Keratinocyte (primary cell): ENCODE measurements at regions not wholly inside any gene's neighbourhood (a gene's known extent, or its start where the extent isn't known, plus 50 kb on each side); places are given as distances from the start of the nearest gene placed in this dataset.

Experiments used
- DNase-seq: peaks from one replicate; pipeline ENCODE4 v3.0.0-alpha.2; 2011; ENCODE audit warnings: low read depth, missing footprints, low spot score
- FAIRE-seq: peaks from 2 replicates; lab custom pipeline; 2011; peaks lifted over from hg19 to GRCh38; lab: Jason Lieb, UNC
- H2AFZ ChIP-seq: 2 replicates; pipeline ENCODE4 v1.6.0; 2012; ENCODE audit warnings: low read length, control low read depth, inconsistent platforms; ENCODE audit not compliant: control insufficient read depth
- H3K27ac ChIP-seq: 2 replicates; pipeline ENCODE4 v1.5.1; 2011; ENCODE audit warnings: low read length; ENCODE audit not compliant: control insufficient read depth, insufficient read depth
- H3K27me3 ChIP-seq: 3 replicates; pipeline ENCODE4 v1.6.0; 2011; ENCODE audit warnings: low read length; ENCODE audit not compliant: control insufficient read depth, insufficient read depth; ENCODE audit errors: extremely low read depth
- H3K36me3 ChIP-seq, 2 experiments: 2 replicates in 1 of 2; 3 replicates in 1 of 2; pipeline ENCODE4 v1.5.1; 2011; ENCODE audit warnings: low read length in 2 of 2, mild to moderate bottlenecking in 1 of 2; ENCODE audit not compliant: control insufficient read depth in 2 of 2, insufficient read depth in 2 of 2; ENCODE audit errors: extremely low read depth in 1 of 2
- H3K4me1 ChIP-seq: 3 replicates; pipeline ENCODE4 v1.5.1; 2011; ENCODE audit warnings: low read length; ENCODE audit not compliant: control insufficient read depth, insufficient read depth; ENCODE audit errors: extremely low read depth
- H3K4me2 ChIP-seq: 3 replicates; pipeline ENCODE4 v1.6.0; 2011; ENCODE audit warnings: low read depth, low read length; ENCODE audit not compliant: control insufficient read depth, insufficient read depth; ENCODE audit errors: extremely low read depth
- H3K4me3 ChIP-seq, 3 experiments: fragments of 200-600 bp in 1 of 3; sonication (generic) in 1 of 3; 2 replicates in 2 of 3; 3 replicates in 1 of 3; pipeline ENCODE4 v1.5.1; 2011 to 2016; ENCODE audit warnings: low read length in 3 of 3, mild to moderate bottlenecking in 3 of 3, control low read depth in 2 of 3, inconsistent platforms in 1 of 3, low read depth in 1 of 3, mixed read lengths in 1 of 3, mixed run types in 1 of 3, moderate library complexity in 1 of 3; ENCODE audit not compliant: control insufficient read depth in 2 of 3, insufficient read depth in 2 of 3; ENCODE audit errors: extremely low read depth in 1 of 3
- H3K79me2 ChIP-seq: 2 replicates; pipeline ENCODE4 v1.6.0; 2012; ENCODE audit warnings: low read length; ENCODE audit not compliant: control insufficient read depth, insufficient read depth
- H3K9ac ChIP-seq: 3 replicates; pipeline ENCODE4 v1.6.0; 2011; ENCODE audit warnings: low read length; ENCODE audit not compliant: control insufficient read depth, insufficient read depth; ENCODE audit errors: extremely low read depth
- H3K9me1 ChIP-seq: 3 replicates; pipeline ENCODE4 v1.6.0; 2011; ENCODE audit warnings: low read length; ENCODE audit not compliant: control insufficient read depth, insufficient read depth; ENCODE audit errors: extremely low read depth
- H3K9me3 ChIP-seq: 2 replicates; pipeline ENCODE4 v1.5.1; 2012; ENCODE audit warnings: low read depth, low read length; ENCODE audit not compliant: control insufficient read depth
- H4K20me1 ChIP-seq: 3 replicates; pipeline ENCODE4 v1.6.0; 2011; ENCODE audit warnings: low read length; ENCODE audit not compliant: control insufficient read depth, insufficient read depth; ENCODE audit errors: extremely low read depth
- EZH2 ChIP-seq: IDR thresholded peaks from one replicate; pipeline ENCODE4 v1.6.1; 2012; ENCODE audit warnings: inconsistent platforms, mild to moderate bottlenecking, low read length, moderate library complexity
- dilution Hi-C: fragments of 300-500 bp; cut with MboI; formaldehyde crosslinking; loops from one replicate; pipeline ENCODE4 v1.7.0; 2020; ENCODE audit warnings: low sequenced_read_pairs; ENCODE audit not compliant: extremely low pct_ligation_motif_present
- TF ChIP-seq, protein P1 (sequence below), 3 experiments: IDR thresholded peaks in 1 of 3; conservative IDR thresholded peaks in 1 of 3; optimal IDR thresholded peaks in 1 of 3; 2 replicates in 2 of 3; 3 replicates in 1 of 3; pipeline versions ENCODE3 to v1.5.1; 2011; ENCODE audit warnings: low read length in 3 of 3, mild to moderate bottlenecking in 3 of 3, moderate library complexity in 2 of 3, control low read depth in 1 of 3, inconsistent platforms in 1 of 3; ENCODE audit not compliant: insufficient read depth in 2 of 3; ENCODE audit errors: extremely low read depth in 1 of 3

DNA sequence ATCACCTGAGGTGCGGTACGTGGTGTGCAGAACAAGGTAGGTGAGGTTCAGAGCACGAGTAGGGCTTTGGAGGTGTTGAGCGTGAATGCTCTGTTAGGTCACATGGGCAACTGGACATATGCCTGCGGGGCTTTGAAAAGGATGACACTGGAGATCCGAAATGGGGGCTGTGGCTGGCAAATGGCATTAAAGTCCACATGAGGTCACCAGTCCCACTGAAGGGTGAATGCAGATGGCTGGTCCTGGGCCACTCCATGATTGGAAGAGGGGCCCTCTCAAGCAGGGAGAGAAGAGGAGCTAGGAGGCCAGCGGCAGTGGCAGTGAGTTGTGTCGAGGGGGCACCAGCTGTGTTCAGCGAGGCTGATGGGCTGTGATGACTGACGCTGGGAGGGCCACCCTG, 254.9 kb upstream of the SHH start:
- no peak overlapping the region for H3K9ac ChIP-seq
- H3K79me2 ChIP-seq: no peaks in the 10 kb centered on the region
- H3K9me3 ChIP-seq: peaks cover 4% of the 10 kb centered on the region
- no peaks in the 10 kb centered on the region for H3K36me3 ChIP-seq
- TF ChIP-seq, protein P1, sequence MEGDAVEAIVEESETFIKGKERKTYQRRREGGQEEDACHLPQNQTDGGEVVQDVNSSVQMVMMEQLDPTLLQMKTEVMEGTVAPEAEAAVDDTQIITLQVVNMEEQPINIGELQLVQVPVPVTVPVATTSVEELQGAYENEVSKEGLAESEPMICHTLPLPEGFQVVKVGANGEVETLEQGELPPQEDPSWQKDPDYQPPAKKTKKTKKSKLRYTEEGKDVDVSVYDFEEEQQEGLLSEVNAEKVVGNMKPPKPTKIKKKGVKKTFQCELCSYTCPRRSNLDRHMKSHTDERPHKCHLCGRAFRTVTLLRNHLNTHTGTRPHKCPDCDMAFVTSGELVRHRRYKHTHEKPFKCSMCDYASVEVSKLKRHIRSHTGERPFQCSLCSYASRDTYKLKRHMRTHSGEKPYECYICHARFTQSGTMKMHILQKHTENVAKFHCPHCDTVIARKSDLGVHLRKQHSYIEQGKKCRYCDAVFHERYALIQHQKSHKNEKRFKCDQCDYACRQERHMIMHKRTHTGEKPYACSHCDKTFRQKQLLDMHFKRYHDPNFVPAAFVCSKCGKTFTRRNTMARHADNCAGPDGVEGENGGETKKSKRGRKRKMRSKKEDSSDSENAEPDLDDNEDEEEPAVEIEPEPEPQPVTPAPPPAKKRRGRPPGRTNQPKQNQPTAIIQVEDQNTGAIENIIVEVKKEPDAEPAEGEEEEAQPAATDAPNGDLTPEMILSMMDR (optimal IDR thresholded peaks at IDR 0.05 in 1 of 3, IDR thresholded peaks at IDR 0.05 in 1 of 3, conservative IDR thresholded peaks at IDR 0.05 in 1 of 3; ENCODE audit: extremely low read depth in 1 of 3, insufficient read depth in 2 of 3, low read length in 3 of 3): no peak
- no peak for TF ChIP-seq EZH2
- no peaks in the 10 kb centered on the region for H4K20me1 ChIP-seq
- no peaks in the 10 kb centered on the region for H3K9me1 ChIP-seq
- DNase-seq: no peak
- no peak overlapping the region for H3K4me3 ChIP-seq
- H3K27me3 ChIP-seq: no peaks in the 10 kb centered on the region
- H2AFZ ChIP-seq: no peak overlapping the region
- no peak for FAIRE-seq
- H3K4me2 ChIP-seq: no peak overlapping the region
- dilution Hi-C loops: no loop called here
- H3K27ac ChIP-seq: no peak overlapping the region
- H3K4me1 ChIP-seq: no peaks in the 10 kb centered on the region

DNA sequence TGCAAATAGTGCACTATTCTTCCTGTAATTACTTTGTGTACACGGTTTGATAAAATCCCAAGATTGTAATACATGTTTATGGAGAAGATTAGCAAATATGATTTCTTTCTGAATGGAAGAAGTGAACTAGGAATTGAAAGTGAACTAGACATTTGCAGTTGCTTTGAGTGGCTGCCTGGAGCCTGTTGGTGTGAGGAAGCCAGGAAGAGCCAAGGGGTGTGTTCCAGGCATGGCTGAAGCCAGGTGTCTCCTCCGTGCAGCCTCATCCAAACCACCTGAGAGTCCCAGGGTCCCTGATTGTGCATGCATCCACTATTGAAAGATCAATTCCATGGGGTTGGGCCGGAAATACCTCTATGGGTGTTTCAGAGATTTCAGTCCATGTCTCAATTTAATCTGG, 253.1 kb upstream of the SHH start:
- no peaks in the 10 kb centered on the region for H3K27me3 ChIP-seq
- H3K9me1 ChIP-seq: no peaks in the 10 kb centered on the region
- no peak overlapping the region for H3K4me3 ChIP-seq

More for the DNA sequence above, 253.1 kb upstream of the SHH start:
- Histone ChIP-seq H3K4me1 (no peaks in the 10 kb centered on the region), H4K20me1 (no peaks in the 10 kb centered on the region), H3K27ac (no peak overlapping the region), H3K79me2 (no peaks in the 10 kb centered on the region), H3K9ac (no peak overlapping the region), H3K9me3 (peaks cover 18% of the 10 kb centered on the region), H3K36me3 (no peaks in the 10 kb centered on the region), H3K4me2 (no peak overlapping the region), H2AFZ (no peak overlapping the region)
- dilution Hi-C loops: no loop called here
- DNase-seq (no peak), FAIRE-seq (no peak)
- no peak for TF ChIP-seq EZH2
- TF ChIP-seq, protein P1 (optimal IDR thresholded peaks at IDR 0.05 in 1 of 3, IDR thresholded peaks at IDR 0.05 in 1 of 3, conservative IDR thresholded peaks at IDR 0.05 in 1 of 3; ENCODE audit: extremely low read depth in 1 of 3, insufficient read depth in 2 of 3, low read length in 3 of 3): no peak
